ENCODE measurements at regions not wholly inside any gene's neighbourhood (a gene's known extent, or its start where the extent isn't known, plus 50 kb on each side); places are given as distances from the start of the nearest gene placed in this dataset.
"Not testable (repeated sequence)": the region's sequence is repeated elsewhere in the genome, so short reads cannot be mapped to it uniquely, and the experiment has no call there.

- ATAC-seq (no peak), DNase-seq (no peak)
- intact Hi-C loops (cut with micrococcal nuclease) = no loop called here
Measured at GRCh38 chr7:20083781-20084180, 133.4 kb downstream of the MACC1 start.

GRCh38 chr7:20079080-20079479 is 138.1 kb downstream of the MACC1 start:
- DNase-seq (no peak), ATAC-seq (no peak)
- intact Hi-C loops (cut with micrococcal nuclease) = no loop called here

GRCh38 chr7:20076835-20077234 is 140.3 kb downstream of the MACC1 start:
- no peak for ATAC-seq
- DNase-seq = no peak
- intact Hi-C loops (cut with micrococcal nuclease) = no loop called here

- ATAC-seq = no peak
- DNase-seq = no peak
- intact Hi-C loops (cut with micrococcal nuclease) = no loop called here
Measured at GRCh38 chr7:20075992-20076820, 141.0 kb downstream of the MACC1 start.

GRCh38 chr7:20075440-20075839 is 141.7 kb downstream of the MACC1 start:
- DNase-seq = no peak
- intact Hi-C loops (cut with micrococcal nuclease) = no loop called here
- no peak for ATAC-seq

- DNase-seq; ATAC-seq; intact Hi-C loops (cut with micrococcal nuclease): not testable (repeated sequence)
Measured at GRCh38 chr7:20068004-20068403, 149.2 kb downstream of the MACC1 start.

GRCh38 chr7:20064974-20065862 is 152.0 kb downstream of the MACC1 start:
- DNase-seq (no peak), ATAC-seq (no peak)
- intact Hi-C loops (cut with micrococcal nuclease) = no loop called here

GRCh38 chr7:20064181-20064970 is 152.8 kb downstream of the MACC1 start:
- intact Hi-C loops (cut with micrococcal nuclease) = no loop called here
- ATAC-seq = no peak
- DNase-seq = no peak

GRCh38 chr7:20063644-20064043 is 153.5 kb downstream of the MACC1 start:
- no peak for ATAC-seq
- intact Hi-C loops (cut with micrococcal nuclease) = no loop called here
- no peak for DNase-seq

- intact Hi-C loops (cut with micrococcal nuclease) = no loop called here
- no peak for ATAC-seq
- no peak for DNase-seq
Measured at GRCh38 chr7:20062932-20063331, 154.3 kb downstream of the MACC1 start.

GRCh38 chr7:20053334-20054104 is 163.7 kb downstream of the MACC1 start:
- DNase-seq (no peak), ATAC-seq (no peak)
- intact Hi-C loops (cut with micrococcal nuclease) = no loop called here

GRCh38 chr7:20050241-20050966 is 166.8 kb downstream of the MACC1 start:
- intact Hi-C loops (cut with micrococcal nuclease) = no loop called here
- DNase-seq (no peak), ATAC-seq (no peak)

- no peak for DNase-seq
- intact Hi-C loops (cut with micrococcal nuclease) = no loop called here
- ATAC-seq = no peak
Measured at GRCh38 chr7:20038676-20039075, 178.5 kb downstream of the MACC1 start.

- ATAC-seq (no peak), DNase-seq (no peak)
- intact Hi-C loops (cut with micrococcal nuclease) = no loop called here
Measured at GRCh38 chr7:20035279-20035875, 181.8 kb downstream of the MACC1 start.

GRCh38 chr7:20033621-20034400 is 183.4 kb downstream of the MACC1 start:
- no peak for DNase-seq
- ATAC-seq = no peak
- intact Hi-C loops (cut with micrococcal nuclease) = no loop called here

- ATAC-seq (no peak), DNase-seq (no peak)
- intact Hi-C loops (cut with micrococcal nuclease) = no loop called here
Measured at GRCh38 chr7:20032741-20033140, 184.4 kb downstream of the MACC1 start.

- ATAC-seq (no peak), DNase-seq (no peak)
- intact Hi-C loops (cut with micrococcal nuclease) = no loop called here
Measured at GRCh38 chr7:20030915-20031362, 186.2 kb downstream of the MACC1 start.
